ENCODE measurements at regions not wholly inside any gene's neighbourhood (a gene's known extent, or its start where the extent isn't known, plus 50 kb on each side); places are given as distances from the start of the nearest gene placed in this dataset.
"Not testable (repeated sequence)": the region's sequence is repeated elsewhere in the genome, so short reads cannot be mapped to it uniquely, and the experiment has no call there.

- DNase-seq = peak; percentile 89
These were observed 696.3 kb upstream of the SLC35B3 start for GRCh38 chr6:9131616-9132015.

DNA sequence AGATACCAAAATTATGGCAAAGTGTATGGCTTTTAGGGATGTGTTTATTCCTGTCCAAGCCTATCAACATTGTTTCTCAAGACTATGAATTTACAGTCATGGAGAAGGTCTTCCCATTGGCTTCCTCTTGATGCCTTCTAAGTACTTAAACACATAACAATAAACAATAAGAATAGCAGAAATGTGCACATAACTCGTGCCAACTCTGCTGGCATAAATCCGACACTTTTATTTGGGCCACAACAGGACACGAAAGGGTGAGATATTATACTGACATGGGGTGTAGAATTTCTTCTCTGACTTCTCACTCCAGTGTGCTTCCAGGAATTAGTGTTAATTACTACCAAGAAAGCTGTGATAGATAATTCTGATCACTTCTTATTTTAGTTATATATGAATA is 695.9 kb upstream of the SLC35B3 start:
- DNase-seq = no peak

DNA sequence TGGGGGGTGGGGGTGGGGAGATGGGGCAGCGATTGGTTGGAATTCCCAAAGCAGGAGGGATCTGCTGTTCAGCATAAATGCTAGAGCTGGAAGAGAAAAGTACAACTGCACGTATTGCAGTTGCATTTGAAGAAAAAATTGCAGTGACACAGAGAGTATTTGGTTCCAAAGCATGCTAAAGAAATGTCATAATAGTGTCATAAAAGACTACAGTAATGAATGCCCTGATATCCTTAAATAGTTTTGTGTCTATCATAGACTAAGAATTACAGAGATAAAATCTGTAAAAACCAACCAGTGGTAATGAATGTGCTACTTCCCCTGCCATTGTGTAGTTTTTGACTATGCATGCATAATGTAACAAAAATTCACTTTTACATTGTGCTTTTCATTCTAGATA is 693.6 kb upstream of the SLC35B3 start:
- no peak for DNase-seq

DNA sequence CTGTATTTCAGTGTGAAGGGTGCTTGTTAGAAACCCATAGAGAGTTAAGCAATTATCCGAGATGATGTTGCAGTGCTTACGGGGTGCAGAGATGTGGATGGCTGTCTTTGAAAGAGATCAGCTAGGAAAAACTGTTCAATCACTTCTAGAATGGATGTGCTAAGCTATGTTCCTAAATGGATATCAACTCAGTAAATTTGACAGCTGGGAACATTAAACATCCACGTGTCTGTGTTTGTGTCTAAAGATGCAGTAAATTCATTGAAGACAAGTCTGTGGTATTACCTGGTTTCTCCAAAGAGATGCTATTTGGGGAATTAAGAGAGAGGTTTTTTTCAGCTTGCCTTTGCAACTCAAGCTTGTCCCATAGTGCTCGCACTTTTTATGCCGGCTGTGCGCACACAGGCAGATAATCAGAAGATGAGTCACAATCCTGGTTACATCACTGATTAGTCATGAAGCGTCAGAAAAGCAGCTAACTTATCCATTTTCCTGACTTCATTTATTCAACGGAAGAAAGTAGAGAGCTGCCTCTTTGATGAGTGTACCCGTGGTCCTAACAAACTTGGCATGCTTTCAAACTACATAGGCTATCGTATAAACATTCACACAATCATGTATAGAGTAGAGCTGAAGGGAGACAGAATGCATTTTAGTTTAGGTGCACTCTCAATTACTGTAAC is 691.7 kb upstream of the SLC35B3 start:
- no peak for DNase-seq

DNA sequence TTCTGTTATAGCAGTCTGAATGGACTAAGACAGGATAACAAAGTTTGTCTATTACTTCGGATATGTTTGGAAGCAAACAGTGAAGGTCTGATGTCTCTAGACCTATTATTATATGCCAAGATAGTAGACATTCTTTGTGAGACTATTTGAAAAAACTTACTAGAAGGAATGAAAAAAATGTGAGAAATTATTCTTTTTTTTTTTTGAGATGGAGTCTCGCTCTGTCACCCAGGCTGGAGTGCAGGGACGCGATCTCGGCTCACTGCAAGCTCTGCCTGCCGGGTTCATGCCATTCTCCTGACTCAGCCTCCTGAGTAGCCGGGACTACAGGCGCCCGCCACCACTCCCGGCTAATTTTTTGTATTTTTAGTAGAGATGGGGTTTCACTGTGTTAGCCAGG is 690.7 kb upstream of the SLC35B3 start:
- not testable (repeated sequence) for DNase-seq

GRCh38 chr6:9121549-9121948 is 686.2 kb upstream of the SLC35B3 start:
- DNase-seq = no peak

DNA sequence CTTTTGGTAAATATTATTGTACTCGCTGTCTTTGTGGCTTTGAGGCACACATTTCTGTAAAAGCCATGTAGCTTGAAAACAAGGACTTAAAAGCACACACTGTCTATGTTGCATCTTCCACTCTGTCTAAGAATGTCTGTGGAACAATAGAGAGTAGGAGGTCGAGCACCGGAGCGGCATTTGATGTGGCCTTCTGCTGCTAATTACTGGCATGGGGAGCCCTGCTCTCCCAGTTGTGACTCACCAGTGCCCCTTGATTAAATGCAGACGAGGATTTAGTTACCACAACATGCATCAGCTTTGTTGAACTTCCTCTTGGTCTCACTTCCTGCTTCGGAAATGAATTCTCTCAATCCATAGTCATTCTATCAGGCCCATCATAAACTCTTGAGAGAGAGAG is 680.7 kb upstream of the SLC35B3 start:
- DNase-seq = no peak

- DNase-seq = no peak
These were observed 677.2 kb upstream of the SLC35B3 start for GRCh38 chr6:9112544-9112943.

GRCh38 chr6:9103876-9104521 is 668.7 kb upstream of the SLC35B3 start:
- DNase-seq = no peak

- DNase-seq = no peak
These were observed 666.6 kb upstream of the SLC35B3 start for GRCh38 chr6:9101920-9102319.

DNA sequence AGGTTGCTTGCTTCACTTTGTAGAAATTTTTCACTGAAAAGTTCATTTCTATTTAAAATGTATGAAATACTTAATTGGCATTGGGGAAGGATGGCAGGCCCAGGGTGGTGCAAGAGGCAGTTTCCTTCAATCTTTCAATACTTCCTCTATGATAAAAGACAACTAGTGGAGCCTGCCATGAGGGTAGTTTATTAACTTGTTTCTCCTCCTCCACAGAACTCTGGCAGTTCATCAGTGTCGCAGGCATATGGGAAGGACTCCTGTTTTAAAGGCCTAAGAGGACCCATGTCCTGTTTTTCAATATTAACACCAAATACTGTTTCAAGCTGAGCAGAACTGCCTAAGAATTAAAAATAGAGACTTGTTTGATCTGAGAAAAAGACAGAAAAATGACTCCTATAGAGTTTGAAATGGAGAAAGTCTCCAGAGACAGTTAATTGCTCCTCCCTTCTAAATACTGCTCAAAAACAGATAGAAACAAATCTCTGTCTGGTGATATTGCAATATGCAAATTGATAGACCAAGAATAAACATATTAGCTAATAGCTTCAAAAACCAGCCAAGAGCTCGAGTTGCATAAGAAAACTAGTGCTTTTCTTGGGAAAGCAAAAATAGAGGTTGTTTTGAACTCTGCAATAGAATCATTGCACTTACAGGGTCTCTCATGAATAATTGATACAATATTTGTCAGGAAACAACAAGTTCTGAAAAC is 665.7 kb upstream of the SLC35B3 start:
- no peak for DNase-seq

GRCh38 chr6:9095729-9096128 is 660.4 kb upstream of the SLC35B3 start:
- no peak for DNase-seq

- no peak for DNase-seq
These were observed 659.8 kb upstream of the SLC35B3 start for GRCh38 chr6:9095137-9095536.

- DNase-seq = no peak
These were observed 654.4 kb upstream of the SLC35B3 start for GRCh38 chr6:9089724-9090123.

DNA sequence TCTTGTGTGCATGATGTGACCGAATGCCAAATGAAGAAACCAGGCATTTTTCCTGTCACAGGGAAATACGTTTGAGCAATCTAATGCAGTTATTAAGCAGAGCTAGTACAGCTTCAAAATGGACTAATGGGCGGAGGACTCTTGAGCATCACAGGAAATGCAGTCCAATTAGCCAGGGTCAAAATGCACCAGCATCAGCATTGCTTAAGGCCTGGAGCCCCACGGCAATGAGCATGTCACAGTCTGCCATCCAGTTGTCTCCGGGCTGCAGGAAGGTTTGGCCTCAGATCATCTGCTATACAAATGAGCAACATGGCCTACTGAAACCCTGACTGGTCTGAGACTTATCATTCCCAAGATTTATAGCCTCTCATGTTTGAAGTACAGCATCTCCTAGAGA is 652.1 kb upstream of the SLC35B3 start:
- no peak for DNase-seq

GRCh38 chr6:9086331-9086730 is 651.0 kb upstream of the SLC35B3 start:
- no peak for DNase-seq

DNA sequence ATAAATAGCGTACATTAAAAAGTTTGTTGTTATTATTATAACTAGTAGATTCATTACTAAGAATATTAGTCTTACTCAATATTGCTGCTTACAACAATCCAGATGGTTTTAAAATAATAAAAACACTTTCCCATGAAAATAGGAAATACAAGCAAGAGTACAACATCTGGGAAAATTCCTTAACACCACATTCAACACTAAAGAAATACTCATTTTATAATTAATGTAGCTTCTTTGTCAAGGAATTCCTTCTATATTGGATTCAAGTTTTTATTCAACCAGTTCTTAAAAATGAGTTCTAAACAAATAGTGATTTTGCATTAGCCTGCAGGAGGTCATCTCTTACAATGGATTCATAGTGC is 650.3 kb upstream of the SLC35B3 start:
- no peak for DNase-seq

DNA sequence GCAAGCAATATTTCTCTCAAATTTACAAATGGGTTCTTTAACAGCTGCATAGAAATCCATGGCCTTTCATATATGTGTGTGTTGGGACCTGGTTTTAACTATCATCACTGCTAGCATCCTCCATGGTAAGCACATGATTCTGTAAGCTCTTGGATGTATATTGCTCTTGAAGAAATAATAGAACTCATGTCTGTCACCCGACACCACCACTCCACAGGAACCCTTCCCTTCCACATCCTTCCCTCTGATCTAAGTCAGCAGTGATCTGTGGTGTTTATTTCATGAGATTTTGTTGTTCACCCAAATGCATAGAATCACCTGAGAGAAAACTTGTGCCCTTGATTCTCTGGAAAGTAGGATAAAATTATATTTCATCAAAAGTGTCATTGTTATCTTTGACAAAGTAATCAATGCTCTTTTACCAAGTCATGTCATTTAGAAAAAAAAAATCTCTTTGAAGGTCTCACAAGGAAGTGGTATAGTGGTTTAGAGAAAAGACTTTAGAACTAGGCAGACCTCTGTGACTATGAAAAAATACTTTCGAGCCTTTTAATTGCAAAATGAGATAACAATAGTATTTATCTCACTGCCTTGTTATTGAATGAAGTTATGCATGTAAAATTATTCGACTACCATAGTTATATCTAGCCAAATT is 649.8 kb upstream of the SLC35B3 start:
- DNase-seq = no peak

DNA sequence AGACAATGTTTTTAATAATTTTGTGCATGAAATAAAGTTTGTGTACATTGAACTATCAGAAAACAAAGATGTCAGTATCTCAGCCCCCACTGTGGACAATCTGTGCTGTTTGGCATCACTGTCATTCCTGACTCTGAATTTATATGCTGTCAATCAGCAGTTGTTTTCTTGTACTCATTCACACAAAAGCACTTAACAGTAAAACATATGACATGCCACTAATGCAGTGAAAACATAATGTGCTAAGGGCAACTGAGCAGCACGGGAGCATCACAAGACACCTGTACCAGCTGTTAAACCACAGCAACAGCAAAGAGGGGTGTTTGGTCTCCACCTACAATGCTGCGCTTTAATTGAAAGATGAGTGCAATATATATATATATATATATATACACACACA is 647.8 kb upstream of the SLC35B3 start:
- DNase-seq = no peak

DNA sequence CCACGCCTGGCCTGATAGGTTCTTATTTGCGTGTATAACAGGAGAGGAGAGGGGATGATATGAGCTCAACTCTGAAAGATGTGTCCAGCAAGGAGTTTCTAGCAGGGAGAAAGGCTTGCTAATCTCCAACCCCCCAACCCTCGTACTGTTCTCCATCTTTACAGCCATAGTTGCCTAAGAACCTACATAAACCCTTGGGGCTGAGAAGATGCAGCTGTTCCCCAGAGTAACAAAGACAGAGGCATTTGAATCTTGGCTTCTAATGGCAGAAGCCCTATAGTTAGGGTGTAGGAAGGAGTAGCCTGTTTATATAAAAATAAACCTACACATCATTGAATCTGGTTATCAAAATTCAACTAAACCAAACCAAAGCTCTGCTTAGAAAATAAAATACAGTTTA is 631.4 kb upstream of the SLC35B3 start:
- DNase-seq = no peak

- no peak for DNase-seq
These were observed 628.8 kb upstream of the SLC35B3 start for GRCh38 chr6:9064156-9064555.

DNA sequence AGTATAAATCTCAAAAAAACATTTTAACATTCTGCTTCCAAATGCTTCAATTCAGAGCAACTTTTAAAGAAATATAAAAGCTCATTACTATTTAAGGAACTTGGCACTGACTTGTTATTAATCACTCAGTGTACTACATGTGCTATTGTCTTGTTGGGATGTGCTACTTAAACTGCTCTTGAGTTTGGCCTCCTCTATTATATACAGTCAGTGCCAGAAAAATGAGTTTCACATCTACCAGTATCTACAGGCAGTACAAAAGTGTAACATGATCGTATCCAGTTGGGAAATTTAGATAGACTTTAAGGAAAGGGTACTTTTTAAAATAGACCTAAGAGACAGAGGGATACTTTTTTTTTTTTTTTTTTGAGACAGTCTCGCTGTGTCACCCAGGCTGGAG is 627.3 kb upstream of the SLC35B3 start:
- DNase-seq = no peak

GRCh38 chr6:9057937-9058336 is 622.6 kb upstream of the SLC35B3 start:
- DNase-seq = no peak

GRCh38 chr6:9056556-9056955 is 621.2 kb upstream of the SLC35B3 start:
- DNase-seq = no peak
